NB4 (cell line): ENCODE measurements at regions not wholly inside any gene's neighbourhood (a gene's known extent, or its start where the extent isn't known, plus 50 kb on each side); places are given as distances from the start of the nearest gene placed in this dataset.

Experiments used
- CTCF ChIP-seq: IDR thresholded peaks from one replicate; pipeline ENCODE4 v1.5.1; 2012; ENCODE audit warnings: low read depth, low read length
- MAX ChIP-seq: IDR thresholded peaks from 2 replicates; pipeline ENCODE4 v1.6.1; 2011; ENCODE audit warnings: low read depth, low read length
- POLR2A ChIP-seq: IDR thresholded peaks from 2 replicates; pipeline ENCODE4 v1.6.1; 2011; ENCODE audit warnings: mild to moderate bottlenecking; ENCODE audit not compliant: insufficient read length; ENCODE audit errors: extremely low read depth

DNA sequence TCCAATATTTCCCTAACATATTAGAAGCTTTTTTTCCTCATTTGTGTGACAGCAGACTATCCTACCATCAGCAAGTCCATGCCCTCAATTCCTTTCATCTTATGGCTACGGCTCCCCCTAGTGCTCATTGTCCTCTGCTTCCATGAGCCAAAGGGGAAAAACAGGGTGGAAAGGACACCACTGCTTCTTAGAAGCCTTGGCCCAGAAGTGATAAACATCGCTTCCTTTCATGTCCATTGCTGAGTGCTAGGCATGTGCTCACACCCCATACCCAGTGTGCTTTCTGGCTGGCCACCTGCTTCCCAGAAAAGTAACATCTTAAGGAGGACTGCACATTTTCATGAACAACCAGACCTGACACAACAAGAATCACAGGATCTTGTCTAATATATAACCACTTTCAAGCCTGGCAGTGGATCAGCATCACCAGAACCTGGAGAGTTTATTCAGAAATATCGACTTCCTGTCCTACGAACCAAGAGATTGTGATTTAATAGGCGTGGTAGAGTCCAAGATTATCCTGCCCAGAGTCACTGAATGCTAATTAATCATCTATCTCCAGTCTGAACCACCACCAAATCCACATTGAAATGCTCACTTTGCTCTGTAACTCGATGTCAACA is 650.5 kb upstream of the SORCS1 start:
- TF ChIP-seq CTCF = peak; percentile 83
- no peak for TF ChIP-seq MAX
- TF ChIP-seq POLR2A = no peak
